Ovary (tissue), 7 donors: ENCODE measurements at regions not wholly inside any gene's neighbourhood (a gene's known extent, or its start where the extent isn't known, plus 50 kb on each side); places are given as distances from the start of the nearest gene placed in this dataset.

Experiments used
- DNase-seq, 5 donors: peaks; one replicate each; pipeline ENCODE4 v3.0.0-alpha.2; 2019 to 2020
- H3K27ac ChIP-seq, 2 donors: fragments of 200-600 bp; one replicate each; pipeline versions ENCODE4 v1.5.1 to v1.8.0; 2019 to 2022
- H3K27me3 ChIP-seq: fragments of 200-600 bp; one replicate; pipeline ENCODE4 v1.8.0; 2022
- H3K36me3 ChIP-seq: fragments of 200-600 bp; sonication (generic); one replicate; pipeline ENCODE4 v1.5.1; 2019
- H3K4me1 ChIP-seq: one replicate; pipeline ENCODE4 v1.8.1; 2013; ENCODE audit warnings: mild to moderate bottlenecking, moderate library complexity; ENCODE audit not compliant: insufficient read depth
- H3K4me3 ChIP-seq: fragments of 200-600 bp; sonication (generic); one replicate; pipeline ENCODE4 v1.5.1; 2017
- H3K9me3 ChIP-seq, 2 donors: fragments of 200-600 bp in 1 of 2; sonication (generic) in 1 of 2; one replicate each; pipeline versions ENCODE4 v1.5.1 to v1.8.1; 2013 to 2019; ENCODE audit warnings: mild to moderate bottlenecking in 1 of 2, moderate library complexity in 1 of 2
- EP300 ChIP-seq: sonication (generic); formaldehyde crosslinking; IDR thresholded peaks from one replicate; pipeline ENCODE4 v1.6.1; 2017; ENCODE audit warnings: antibody characterized with exemption
- POLR2A ChIP-seq: fragments of 450-650 bp; IDR thresholded peaks from one replicate; pipeline ENCODE4 v1.6.1; 2017; ENCODE audit warnings: antibody characterized with exemption, mild to moderate bottlenecking, moderate library complexity
- WGBS, 3 donors: extraction: QIAGEN DNeasy Blood & Tissue Kit in 1 of 3; methylation state at CpG; one replicate each; pipeline versions ENCODE4 v1.1.5 to v1.1.7; 2013 to 2017; 5-methylcytosine and 5-hydroxymethylcytosine counted together
- intact Hi-C, 4 donors: fragments of 100-400 bp; cut with DNase I; formaldehyde crosslinking; loops; one replicate each; pipeline versions ENCODE4 v1.11.0 to v1.15.1; 2022 to 2023
- TF ChIP-seq, protein P1 (sequence below), 3 donors: fragments of 450-650 bp in 2 of 3; fragments of 200-600 bp in 1 of 3; IDR thresholded peaks; one replicate each; pipeline versions ENCODE4 v1.5.1 to v1.8.0; 2016 to 2022; ENCODE audit warnings: antibody characterized with exemption in 3 of 3, mild to moderate bottlenecking in 1 of 3
- donor health status: DM: no; HTN: no; CAD: no; lungs with moderate emphysema.
- donor health status: DM: no; HTN: no; CAD: no.
- donor health status: Bipolar disorder and iron deficiency.
- donor health status: DM: no; HTN: no; CAD: no.
- donor health status: DM: yes; HTN: yes; CAD: no.

DNA sequence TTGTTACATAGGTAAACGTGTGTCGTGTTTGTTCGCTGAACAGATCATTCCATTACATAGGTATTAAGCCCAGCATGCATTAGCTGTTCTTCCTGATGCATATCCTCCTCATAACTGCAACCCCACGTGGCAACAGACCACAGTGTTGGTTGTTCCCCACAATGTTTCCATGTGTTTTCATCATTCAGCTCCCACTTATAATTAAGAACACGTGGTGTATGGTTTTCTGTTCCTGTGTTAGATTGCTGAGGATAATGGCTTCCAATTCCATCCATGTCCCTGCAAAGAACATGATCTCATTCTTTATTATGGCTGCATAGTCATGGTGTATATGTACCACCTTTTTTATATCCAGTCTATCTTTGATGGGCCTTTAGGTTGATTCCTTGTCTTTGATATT, 1071.1 kb downstream of the SLC16A7 start:
- H3K36me3 ChIP-seq = no peaks in the 10 kb centered on the region
- no peaks in the 10 kb centered on the region for H3K9me3 ChIP-seq
- no peak for TF ChIP-seq EP300
- TF ChIP-seq, protein P1, sequence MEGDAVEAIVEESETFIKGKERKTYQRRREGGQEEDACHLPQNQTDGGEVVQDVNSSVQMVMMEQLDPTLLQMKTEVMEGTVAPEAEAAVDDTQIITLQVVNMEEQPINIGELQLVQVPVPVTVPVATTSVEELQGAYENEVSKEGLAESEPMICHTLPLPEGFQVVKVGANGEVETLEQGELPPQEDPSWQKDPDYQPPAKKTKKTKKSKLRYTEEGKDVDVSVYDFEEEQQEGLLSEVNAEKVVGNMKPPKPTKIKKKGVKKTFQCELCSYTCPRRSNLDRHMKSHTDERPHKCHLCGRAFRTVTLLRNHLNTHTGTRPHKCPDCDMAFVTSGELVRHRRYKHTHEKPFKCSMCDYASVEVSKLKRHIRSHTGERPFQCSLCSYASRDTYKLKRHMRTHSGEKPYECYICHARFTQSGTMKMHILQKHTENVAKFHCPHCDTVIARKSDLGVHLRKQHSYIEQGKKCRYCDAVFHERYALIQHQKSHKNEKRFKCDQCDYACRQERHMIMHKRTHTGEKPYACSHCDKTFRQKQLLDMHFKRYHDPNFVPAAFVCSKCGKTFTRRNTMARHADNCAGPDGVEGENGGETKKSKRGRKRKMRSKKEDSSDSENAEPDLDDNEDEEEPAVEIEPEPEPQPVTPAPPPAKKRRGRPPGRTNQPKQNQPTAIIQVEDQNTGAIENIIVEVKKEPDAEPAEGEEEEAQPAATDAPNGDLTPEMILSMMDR (IDR thresholded peaks at IDR 0.05) = no peak
- TF ChIP-seq POLR2A = no peak
- no peak for DNase-seq
- 80 to 84% (median 81%) methylated on average over 5 of the region's 5 CpGs for WGBS, 3 donors
- no peak overlapping the region for H3K4me3 ChIP-seq
- no peak overlapping the region for H3K27ac ChIP-seq
- no peaks in the 10 kb centered on the region for H3K4me1 ChIP-seq
- H3K27me3 ChIP-seq = no peaks in the 10 kb centered on the region
- intact Hi-C loops = no loop called here

DNA sequence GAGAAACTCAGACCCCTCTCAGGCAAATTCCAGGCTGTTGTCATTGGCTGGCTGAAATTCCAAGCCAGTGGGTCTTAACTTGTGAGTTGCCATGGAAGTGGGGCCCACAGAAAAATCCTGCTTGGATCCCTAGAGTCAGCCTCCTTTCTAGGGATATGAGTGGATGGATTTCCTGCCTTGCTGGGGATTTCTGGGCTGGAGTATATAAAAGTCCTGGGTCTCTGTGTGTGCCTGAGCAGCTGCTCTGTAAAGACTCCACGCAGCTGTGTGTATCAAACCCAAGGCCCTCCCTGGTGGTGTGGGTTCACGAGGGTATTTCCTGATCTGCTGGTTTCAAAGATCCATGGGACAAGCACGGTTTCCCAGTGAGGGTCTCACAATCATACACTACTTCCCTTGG, 1077.1 kb downstream of the SLC16A7 start:
- no peak for DNase-seq
- H3K27ac ChIP-seq = no peak overlapping the region
- H3K36me3 ChIP-seq = no peaks in the 10 kb centered on the region
- no peak overlapping the region for H3K4me3 ChIP-seq
- WGBS, 3 donors = 60 to 74% (median 68%) methylated on average over 3 of the region's 3 CpGs
- H3K27me3 ChIP-seq = no peaks in the 10 kb centered on the region
- H3K4me1 ChIP-seq = no peaks in the 10 kb centered on the region
- TF ChIP-seq, protein P1 (IDR thresholded peaks at IDR 0.05) = no peak
- no peak for TF ChIP-seq POLR2A
- no peak for TF ChIP-seq EP300
- intact Hi-C loops = no loop called here
- no peaks in the 10 kb centered on the region for H3K9me3 ChIP-seq

DNA sequence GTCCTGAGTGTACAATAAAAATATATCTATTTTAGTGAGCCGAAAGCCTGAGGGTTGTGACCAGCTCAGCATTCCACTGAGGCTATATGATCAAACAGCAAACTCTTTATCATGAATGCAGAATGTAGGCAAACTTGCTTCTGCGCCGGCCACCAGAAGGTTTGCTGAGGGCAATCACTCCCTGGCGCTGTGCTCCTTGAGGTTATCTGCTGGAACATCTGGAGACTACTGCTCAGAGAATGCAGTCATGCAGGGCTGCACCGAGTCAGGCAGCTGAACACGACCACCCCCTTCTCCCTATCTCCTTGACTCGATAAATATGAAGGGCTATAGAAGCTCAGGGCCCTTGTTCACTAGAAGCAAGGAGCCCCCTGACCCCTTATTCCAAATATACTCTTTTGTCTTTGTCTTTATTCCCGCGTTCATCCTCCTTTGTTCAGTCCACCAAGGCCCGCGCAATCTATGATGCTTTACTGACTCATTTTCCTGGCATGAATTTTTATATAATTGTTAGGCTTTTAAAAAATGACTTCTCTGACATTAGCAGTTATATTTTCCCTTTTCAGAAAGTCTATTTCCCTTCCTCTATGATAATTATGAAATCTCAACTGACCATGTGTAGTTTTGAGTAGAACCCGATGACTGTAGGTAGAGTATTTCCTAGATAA, 1089.3 kb downstream of the SLC16A7 start:
- 75 to 92% (median 87%) methylated on average over 12 of the region's 12 CpGs for WGBS, 3 donors
- no peaks in the 10 kb centered on the region for H3K36me3 ChIP-seq
- no peaks in the 10 kb centered on the region for H3K27me3 ChIP-seq
- DNase-seq = no peak
- peaks cover 0 to 8% of the 10 kb centered on the region in 2 donors for H3K9me3 ChIP-seq
- H3K4me3 ChIP-seq = no peak overlapping the region
- intact Hi-C loops = no loop called here
- no peaks in the 10 kb centered on the region for H3K4me1 ChIP-seq
- TF ChIP-seq EP300 = no peak
- no peak for TF ChIP-seq POLR2A
- TF ChIP-seq, protein P1 (IDR thresholded peaks at IDR 0.05) = no peak
- no peak overlapping the region for H3K27ac ChIP-seq

DNA sequence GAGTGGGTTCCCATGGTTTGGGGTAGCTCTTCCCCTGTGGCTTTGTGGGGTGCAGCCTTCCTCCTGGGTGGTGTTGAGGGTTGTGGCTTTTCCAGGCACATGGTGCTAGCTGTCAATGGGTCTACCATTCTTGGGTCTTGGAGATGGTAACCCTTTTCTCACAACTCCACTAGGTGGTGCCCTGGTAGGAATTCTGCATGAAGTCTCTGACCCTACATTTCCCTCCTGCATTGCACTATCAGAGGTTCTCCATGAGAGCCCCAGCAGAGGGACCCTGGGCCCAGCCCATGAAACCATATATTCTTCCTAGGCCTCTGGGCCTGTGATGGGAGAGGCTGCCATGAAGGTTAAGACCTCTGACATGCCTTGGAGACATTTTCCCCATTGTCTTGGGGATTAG, 1093.3 kb downstream of the SLC16A7 start:
- H3K4me3 ChIP-seq = no peak overlapping the region
- no peaks in the 10 kb centered on the region for H3K4me1 ChIP-seq
- no peak overlapping the region for H3K27ac ChIP-seq
- H3K9me3 ChIP-seq = peaks cover 0 to 8% of the 10 kb centered on the region in 2 donors
- TF ChIP-seq, protein P1 (IDR thresholded peaks at IDR 0.05) = no peak
- TF ChIP-seq POLR2A (no peak), EP300 (no peak)
- no peaks in the 10 kb centered on the region for H3K27me3 ChIP-seq
- intact Hi-C loops = no loop called here
- no peaks in the 10 kb centered on the region for H3K36me3 ChIP-seq
- DNase-seq = no peak
